ENCODE measurements at regions not wholly inside any gene's neighbourhood (a gene's known extent, or its start where the extent isn't known, plus 50 kb on each side); places are given as distances from the start of the nearest gene placed in this dataset.

GRCh38 chr10:15439341-15439842 is 68.3 kb upstream of the FAM171A1 start:
- no peaks in the 10 kb centered on the region for H3K9me3 Mint-ChIP-seq
- peaks cover 25% of the 10 kb centered on the region for H3K4me1 Mint-ChIP-seq (ENCODE audit: low read depth)
- peak overlapping the region; percentile 82 for H3K4me3 Mint-ChIP-seq
- DNase-seq, result no peak
- no peaks in the 10 kb centered on the region for H3K36me3 Mint-ChIP-seq (ENCODE audit: low read depth)
- peak; percentile 54 for TF ChIP-seq CTCF (IDR thresholded peaks at IDR 0.05)
- H3K27me3 Mint-ChIP-seq (ENCODE audit: insufficient read depth), result peaks cover 10% of the 10 kb centered on the region
- peak overlapping the region; percentile 5 for H3K27ac Mint-ChIP-seq

DNA sequence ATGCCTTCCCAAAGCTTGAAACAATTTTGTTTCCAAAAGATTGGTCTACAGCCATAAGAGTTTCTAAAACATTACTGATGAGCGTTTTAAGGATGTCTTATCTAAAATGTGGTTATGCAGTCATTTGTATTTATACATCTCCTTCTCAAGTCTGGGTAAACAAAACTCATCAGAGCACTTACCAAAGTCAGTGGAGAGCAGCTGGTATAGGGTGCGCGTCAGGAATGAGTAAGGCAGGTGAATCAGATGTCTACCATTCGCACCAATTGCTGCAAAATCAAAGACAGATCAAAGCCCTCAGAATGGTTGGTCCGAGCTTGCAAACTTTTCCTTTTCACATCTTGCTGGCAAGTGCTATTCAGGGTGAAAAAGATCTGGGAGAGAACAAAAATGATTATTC is 65.6 kb upstream of the FAM171A1 start:
- Mint-ChIP-seq H3K9me3 (no peaks in the 10 kb centered on the region), H3K4me3 (no peak overlapping the region), H3K4me1 (ENCODE audit: low read depth) (peaks cover 26% of the 10 kb centered on the region), H3K27ac (no peak overlapping the region), H3K36me3 (ENCODE audit: low read depth) (no peaks in the 10 kb centered on the region), H3K27me3 (ENCODE audit: insufficient read depth) (peaks cover 10% of the 10 kb centered on the region)
- TF ChIP-seq CTCF (IDR thresholded peaks at IDR 0.05), result no peak
- DNase-seq, result no peak

GRCh38 chr10:15433850-15434537 is 62.9 kb upstream of the FAM171A1 start:
- H3K36me3 Mint-ChIP-seq (ENCODE audit: low read depth), result no peaks in the 10 kb centered on the region
- TF ChIP-seq CTCF (IDR thresholded peaks at IDR 0.05), result peak; percentile 94
- peaks cover 2% of the 10 kb centered on the region for H3K27me3 Mint-ChIP-seq (ENCODE audit: insufficient read depth)
- no peak overlapping the region for H3K27ac Mint-ChIP-seq
- peaks cover 17% of the 10 kb centered on the region for H3K4me1 Mint-ChIP-seq (ENCODE audit: low read depth)
- no peaks in the 10 kb centered on the region for H3K9me3 Mint-ChIP-seq
- H3K4me3 Mint-ChIP-seq, result peak overlapping the region; percentile 87
- peak; percentile 46 for DNase-seq

DNA sequence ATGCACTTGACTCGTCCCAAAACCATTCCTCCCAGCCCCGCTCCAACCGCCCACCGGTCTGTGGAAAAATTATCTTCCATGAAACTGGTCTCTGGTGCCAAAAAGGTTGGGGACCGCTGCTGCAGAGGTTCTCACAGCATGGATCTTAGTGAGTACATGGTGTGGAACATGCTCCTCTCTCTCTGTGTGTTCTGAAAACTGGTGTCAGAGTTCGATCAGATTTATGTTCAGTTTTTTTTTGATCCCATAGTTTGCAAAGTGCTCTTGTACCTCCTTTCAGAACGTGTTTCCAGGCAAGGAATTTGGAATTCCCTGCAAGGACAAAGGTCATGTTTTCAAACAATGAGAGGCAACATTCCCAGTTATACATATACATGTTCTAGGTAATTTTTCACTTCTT is 61.2 kb upstream of the FAM171A1 start:
- no peak for TF ChIP-seq CTCF (IDR thresholded peaks at IDR 0.05)
- H3K36me3 Mint-ChIP-seq (ENCODE audit: low read depth), result no peaks in the 10 kb centered on the region
- peaks cover 17% of the 10 kb centered on the region for H3K4me1 Mint-ChIP-seq (ENCODE audit: low read depth)
- DNase-seq, result no peak
- H3K4me3 Mint-ChIP-seq, result no peak overlapping the region
- no peak overlapping the region for H3K27ac Mint-ChIP-seq
- no peaks in the 10 kb centered on the region for H3K9me3 Mint-ChIP-seq
- peaks cover 2% of the 10 kb centered on the region for H3K27me3 Mint-ChIP-seq (ENCODE audit: insufficient read depth)

- no peak for TF ChIP-seq CTCF (IDR thresholded peaks at IDR 0.05)
- H3K27ac Mint-ChIP-seq, result no peak overlapping the region
- H3K27me3 Mint-ChIP-seq (ENCODE audit: insufficient read depth), result peaks cover 2% of the 10 kb centered on the region
- peaks cover 8% of the 10 kb centered on the region for H3K4me1 Mint-ChIP-seq (ENCODE audit: low read depth)
- no peaks in the 10 kb centered on the region for H3K9me3 Mint-ChIP-seq
- no peak overlapping the region for H3K4me3 Mint-ChIP-seq
- no peaks in the 10 kb centered on the region for H3K36me3 Mint-ChIP-seq (ENCODE audit: low read depth)
- DNase-seq, result no peak
These were observed 60.1 kb upstream of the FAM171A1 start for GRCh38 chr10:15430969-15431771.

All from HFFc6 (cell line).